ENCODE measurements at regions not wholly inside any gene's neighbourhood (a gene's known extent, or its start where the extent isn't known, plus 50 kb on each side); places are given as distances from the start of the nearest gene placed in this dataset.

DNA sequence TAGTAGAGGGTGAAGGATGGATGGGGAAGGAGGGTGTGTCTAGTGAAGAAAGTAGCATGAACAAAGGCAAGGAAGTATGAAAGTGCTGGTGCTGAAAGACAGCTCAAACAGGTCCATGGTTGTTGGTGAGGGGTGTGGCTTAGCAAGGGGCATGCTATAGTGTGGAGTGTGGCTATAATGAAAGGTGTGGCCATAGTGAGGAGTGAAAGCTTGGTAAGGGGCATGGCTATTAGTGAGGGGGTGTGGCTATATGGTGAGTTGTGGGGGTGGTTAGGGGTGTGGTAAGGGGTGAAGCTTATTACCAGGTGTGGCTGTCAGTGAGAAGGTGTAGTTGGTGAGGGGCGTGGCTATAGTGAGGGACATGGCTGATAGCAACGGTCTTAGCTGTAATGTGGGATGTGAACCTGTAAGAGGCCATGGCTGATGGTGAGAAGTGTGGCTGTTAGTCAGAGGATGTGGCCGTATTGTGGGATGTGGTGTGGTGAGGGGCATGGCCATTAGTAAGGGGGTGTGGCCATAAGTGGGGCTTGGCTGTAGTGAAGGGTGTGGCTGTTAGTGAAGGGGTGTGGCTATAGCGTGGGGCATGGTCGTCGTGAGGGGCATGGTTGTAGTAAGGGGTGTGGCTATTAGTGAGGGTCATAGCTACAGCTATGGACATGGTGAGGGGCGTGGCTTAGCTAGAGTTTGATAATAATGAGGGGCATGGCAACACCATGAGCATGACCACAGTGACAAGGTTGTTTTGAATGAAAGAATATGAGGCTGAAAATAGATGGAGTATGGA lies 549.6 kb downstream of the FBXO15 start:
- TF ChIP-seq, protein P1, sequence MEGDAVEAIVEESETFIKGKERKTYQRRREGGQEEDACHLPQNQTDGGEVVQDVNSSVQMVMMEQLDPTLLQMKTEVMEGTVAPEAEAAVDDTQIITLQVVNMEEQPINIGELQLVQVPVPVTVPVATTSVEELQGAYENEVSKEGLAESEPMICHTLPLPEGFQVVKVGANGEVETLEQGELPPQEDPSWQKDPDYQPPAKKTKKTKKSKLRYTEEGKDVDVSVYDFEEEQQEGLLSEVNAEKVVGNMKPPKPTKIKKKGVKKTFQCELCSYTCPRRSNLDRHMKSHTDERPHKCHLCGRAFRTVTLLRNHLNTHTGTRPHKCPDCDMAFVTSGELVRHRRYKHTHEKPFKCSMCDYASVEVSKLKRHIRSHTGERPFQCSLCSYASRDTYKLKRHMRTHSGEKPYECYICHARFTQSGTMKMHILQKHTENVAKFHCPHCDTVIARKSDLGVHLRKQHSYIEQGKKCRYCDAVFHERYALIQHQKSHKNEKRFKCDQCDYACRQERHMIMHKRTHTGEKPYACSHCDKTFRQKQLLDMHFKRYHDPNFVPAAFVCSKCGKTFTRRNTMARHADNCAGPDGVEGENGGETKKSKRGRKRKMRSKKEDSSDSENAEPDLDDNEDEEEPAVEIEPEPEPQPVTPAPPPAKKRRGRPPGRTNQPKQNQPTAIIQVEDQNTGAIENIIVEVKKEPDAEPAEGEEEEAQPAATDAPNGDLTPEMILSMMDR (conservative IDR thresholded peaks at IDR 0.05): no peak
- no peak for TF ChIP-seq ZFX (IDR thresholded peaks at IDR 0.05)

All from C4-2B (cell line).